Testis (tissue), 2 donors: ENCODE measurements at regions not wholly inside any gene's neighbourhood (a gene's known extent, or its start where the extent isn't known, plus 50 kb on each side); places are given as distances from the start of the nearest gene placed in this dataset.

Experiments used
- DNase-seq: peaks from one replicate; pipeline ENCODE4 v3.0.0-alpha.2; 2019
- H3K27ac ChIP-seq, 2 donors: fragments of 200-600 bp; sonication (generic); one replicate each; pipeline ENCODE4 v1.5.1; 2019
- H3K27me3 ChIP-seq: fragments of 200-600 bp; sonication (generic); one replicate; pipeline ENCODE4 v1.5.1; 2019
- H3K36me3 ChIP-seq: fragments of 200-600 bp; sonication (generic); one replicate; pipeline ENCODE4 v1.5.1; 2017; ENCODE audit warnings: low read depth; ENCODE audit errors: missing control alignments
- H3K4me1 ChIP-seq: fragments of 200-600 bp; sonication (generic); one replicate; pipeline ENCODE4 v1.5.1; 2019
- H3K4me3 ChIP-seq, 2 donors: fragments of 200-600 bp; sonication (generic); one replicate each; pipeline ENCODE4 v1.5.1; 2017 to 2019
- H3K9me3 ChIP-seq: fragments of 200-600 bp; sonication (generic); one replicate; pipeline ENCODE4 v1.5.1; 2017
- POLR2A ChIP-seq: fragments of 450-650 bp; IDR thresholded peaks from one replicate; pipeline ENCODE4 v1.6.1; 2017; ENCODE audit warnings: antibody characterized with exemption, mild to moderate bottlenecking, moderate library complexity
- WGBS, 2 donors: methylation state at CpG; one replicate each; pipeline ENCODE4 v1.1.5; 2018; 5-methylcytosine and 5-hydroxymethylcytosine counted together
- intact Hi-C: fragments of 100-400 bp; cut with DNase I; formaldehyde crosslinking; loops from one replicate; pipeline ENCODE4 v1.15.1; 2023; ENCODE audit warnings: low total_unique reads
- TF ChIP-seq, protein P1 (sequence below), 3 experiments: fragments of 450-650 bp in 2 of 3; fragments of 200-600 bp in 1 of 3; sonication (generic) in 1 of 3; IDR thresholded peaks; one replicate each; pipeline ENCODE4 v1.5.1; 2016 to 2019; ENCODE audit warnings: antibody characterized with exemption in 3 of 3, mild to moderate bottlenecking in 2 of 3, moderate library complexity in 1 of 3

DNA sequence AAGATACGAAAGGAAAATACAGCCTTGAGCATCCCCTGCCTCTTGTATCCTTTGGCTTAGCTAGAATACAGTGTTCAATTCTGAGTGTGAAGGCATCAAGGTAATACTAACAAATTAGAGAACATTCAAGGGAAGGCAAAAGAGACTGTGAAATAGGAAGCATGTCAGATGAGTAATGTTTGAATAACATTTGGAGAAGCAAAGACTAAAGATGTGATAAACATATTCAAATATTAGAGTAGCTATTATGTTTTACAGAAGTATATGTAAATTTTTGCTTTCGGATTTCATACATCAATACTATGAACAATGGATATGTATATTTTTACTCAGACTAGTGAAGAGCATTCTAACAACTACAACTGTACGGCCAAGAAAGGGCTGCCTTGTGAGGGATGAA lies 161.7 kb upstream of the FN1 start:
- intact Hi-C loops = no loop called here
- Histone ChIP-seq H3K36me3 (no peaks in the 10 kb centered on the region), H3K4me1 (no peaks in the 10 kb centered on the region), H3K9me3 (no peaks in the 10 kb centered on the region), H3K27ac (no peak overlapping the region), H3K4me3 (no peak overlapping the region), H3K27me3 (no peaks in the 10 kb centered on the region)
- TF ChIP-seq, protein P1, sequence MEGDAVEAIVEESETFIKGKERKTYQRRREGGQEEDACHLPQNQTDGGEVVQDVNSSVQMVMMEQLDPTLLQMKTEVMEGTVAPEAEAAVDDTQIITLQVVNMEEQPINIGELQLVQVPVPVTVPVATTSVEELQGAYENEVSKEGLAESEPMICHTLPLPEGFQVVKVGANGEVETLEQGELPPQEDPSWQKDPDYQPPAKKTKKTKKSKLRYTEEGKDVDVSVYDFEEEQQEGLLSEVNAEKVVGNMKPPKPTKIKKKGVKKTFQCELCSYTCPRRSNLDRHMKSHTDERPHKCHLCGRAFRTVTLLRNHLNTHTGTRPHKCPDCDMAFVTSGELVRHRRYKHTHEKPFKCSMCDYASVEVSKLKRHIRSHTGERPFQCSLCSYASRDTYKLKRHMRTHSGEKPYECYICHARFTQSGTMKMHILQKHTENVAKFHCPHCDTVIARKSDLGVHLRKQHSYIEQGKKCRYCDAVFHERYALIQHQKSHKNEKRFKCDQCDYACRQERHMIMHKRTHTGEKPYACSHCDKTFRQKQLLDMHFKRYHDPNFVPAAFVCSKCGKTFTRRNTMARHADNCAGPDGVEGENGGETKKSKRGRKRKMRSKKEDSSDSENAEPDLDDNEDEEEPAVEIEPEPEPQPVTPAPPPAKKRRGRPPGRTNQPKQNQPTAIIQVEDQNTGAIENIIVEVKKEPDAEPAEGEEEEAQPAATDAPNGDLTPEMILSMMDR (IDR thresholded peaks at IDR 0.05) = no peak
- no peak for TF ChIP-seq POLR2A
- no peak for DNase-seq
- 95 to 98% methylated on average over 3 of the region's 3 CpGs for WGBS, 2 donors

DNA sequence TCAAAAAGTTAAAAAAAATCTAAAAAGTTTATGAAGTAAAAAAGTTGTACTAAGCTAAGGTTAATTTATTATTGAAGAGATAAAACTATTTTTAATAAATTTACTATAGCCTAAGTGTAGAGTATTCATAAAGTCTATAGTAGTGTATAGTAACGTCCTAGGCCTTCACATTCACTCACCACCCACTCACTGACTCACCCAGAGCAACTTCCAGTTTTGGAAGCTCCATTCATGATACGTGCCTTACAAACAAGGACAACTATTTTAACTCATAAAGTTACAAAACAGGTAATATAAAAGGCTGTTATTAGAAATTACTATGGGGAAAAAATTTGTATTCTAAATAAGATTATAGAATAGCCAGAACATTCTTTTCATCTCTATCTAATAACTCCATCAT lies 158.9 kb upstream of the FN1 start:
- intact Hi-C loops = no loop called here
- Histone ChIP-seq H3K27ac (no peak overlapping the region), H3K9me3 (no peaks in the 10 kb centered on the region), H3K27me3 (no peaks in the 10 kb centered on the region), H3K36me3 (no peaks in the 10 kb centered on the region), H3K4me1 (no peaks in the 10 kb centered on the region), H3K4me3 (no peak overlapping the region)
- 52 to 53% methylated on average over 2 of the region's 2 CpGs for WGBS, 2 donors
- no peak for TF ChIP-seq POLR2A
- TF ChIP-seq, protein P1 (IDR thresholded peaks at IDR 0.05) = no peak
- DNase-seq = no peak

DNA sequence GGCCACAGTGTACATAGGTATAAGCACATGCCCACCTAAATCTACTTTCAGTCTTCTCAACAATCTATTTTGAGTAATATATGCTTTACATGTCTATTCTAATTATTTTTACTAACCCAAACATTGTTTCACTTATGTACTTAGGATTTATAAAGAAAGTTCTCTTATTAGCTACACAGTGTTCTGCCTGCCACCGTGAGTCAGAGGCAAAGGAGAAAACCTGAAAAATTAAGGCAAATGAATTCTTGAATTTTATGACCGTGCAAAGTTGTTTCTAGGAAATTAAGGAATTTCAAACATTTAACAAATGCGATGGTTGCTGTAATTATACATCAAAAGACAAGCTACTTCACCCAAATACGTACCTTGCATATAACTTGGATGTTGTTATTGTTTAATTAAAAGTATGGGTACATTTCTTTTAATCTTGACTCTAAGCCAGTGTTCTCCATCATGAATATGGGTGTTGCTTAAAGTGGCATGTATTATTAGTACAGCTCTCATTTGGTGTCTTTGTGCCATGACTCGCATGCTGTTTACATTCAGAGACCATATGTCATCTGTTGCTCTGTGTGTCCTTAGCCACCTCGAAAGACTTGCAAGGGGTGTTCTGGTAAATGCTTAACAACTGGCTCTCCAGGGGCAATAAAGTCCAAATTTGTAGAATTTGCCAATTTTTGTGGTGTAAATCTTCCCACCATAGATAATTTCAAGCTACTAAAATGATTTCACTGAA lies 154.3 kb upstream of the FN1 start:
- WGBS, 2 donors = 73 to 76% methylated on average over 6 of the region's 6 CpGs
- TF ChIP-seq, protein P1 (IDR thresholded peaks at IDR 0.05) = no peak
- no peak for TF ChIP-seq POLR2A
- no peak overlapping the region for H3K27ac ChIP-seq

DNA sequence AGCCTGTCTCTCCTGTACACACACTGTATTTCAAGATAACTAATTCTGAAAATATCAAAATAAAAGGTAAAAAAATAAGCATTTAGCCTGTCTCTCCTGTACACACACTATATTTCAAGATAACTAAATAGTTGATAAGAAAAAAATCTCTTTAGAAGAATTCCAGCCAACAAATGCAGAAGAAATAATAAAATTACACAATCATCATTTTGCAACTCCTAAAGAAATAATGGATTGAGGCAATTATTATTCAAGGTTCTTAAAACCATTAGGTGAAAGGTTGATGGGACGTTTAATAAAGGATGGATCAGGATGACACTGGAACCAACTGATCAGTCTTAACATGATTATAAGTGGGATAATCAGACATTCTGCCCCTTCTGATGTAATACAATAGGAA lies 148.0 kb upstream of the FN1 start:
- H3K27me3 ChIP-seq = no peaks in the 10 kb centered on the region
- H3K4me1 ChIP-seq = no peaks in the 10 kb centered on the region
- WGBS, 2 donors = 79 to 92% methylated on average over 1 of the region's 1 CpG
- no peak overlapping the region for H3K27ac ChIP-seq
- intact Hi-C loops = no loop called here
- H3K36me3 ChIP-seq = no peaks in the 10 kb centered on the region
- no peak overlapping the region for H3K4me3 ChIP-seq
- DNase-seq = no peak
- no peak for TF ChIP-seq POLR2A
- TF ChIP-seq, protein P1 (IDR thresholded peaks at IDR 0.05) = no peak
- no peaks in the 10 kb centered on the region for H3K9me3 ChIP-seq

More for the DNA sequence above, 154.3 kb upstream of the FN1 start:
- no peaks in the 10 kb centered on the region for H3K4me1 ChIP-seq
- no peak overlapping the region for H3K4me3 ChIP-seq
- no peaks in the 10 kb centered on the region for H3K36me3 ChIP-seq
- no peaks in the 10 kb centered on the region for H3K9me3 ChIP-seq
- no peaks in the 10 kb centered on the region for H3K27me3 ChIP-seq
- no peak for DNase-seq
- intact Hi-C loops = no loop called here

DNA sequence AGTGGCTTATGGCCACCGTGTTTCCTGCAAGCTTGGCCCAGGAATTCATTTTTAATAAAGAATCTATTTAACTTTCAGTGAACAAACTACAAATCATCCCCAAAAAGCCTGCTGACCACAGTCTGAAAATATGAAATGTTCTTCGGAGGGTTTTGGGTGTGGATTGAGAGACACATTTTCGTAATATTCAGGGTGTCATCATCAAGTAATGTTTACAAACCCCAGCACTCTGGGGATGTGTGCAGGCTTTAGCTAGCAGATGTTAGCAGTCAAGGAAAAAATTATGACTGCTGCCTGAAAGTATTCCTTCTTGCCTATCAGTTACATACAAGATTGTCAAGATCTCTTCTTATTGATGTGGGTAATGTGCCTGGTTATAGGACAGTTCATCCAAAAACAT lies 143.9 kb upstream of the FN1 start:
- no peaks in the 10 kb centered on the region for H3K4me1 ChIP-seq
- no peak overlapping the region for H3K4me3 ChIP-seq
- no peak for DNase-seq
- no peaks in the 10 kb centered on the region for H3K27me3 ChIP-seq
- intact Hi-C loops = no loop called here
- TF ChIP-seq, protein P1 (IDR thresholded peaks at IDR 0.05) = no peak
- no peak for TF ChIP-seq POLR2A
- H3K27ac ChIP-seq = no peak overlapping the region
- no peaks in the 10 kb centered on the region for H3K36me3 ChIP-seq
- 55 to 84% methylated on average over 3 of the region's 3 CpGs for WGBS, 2 donors
- H3K9me3 ChIP-seq = no peaks in the 10 kb centered on the region
